ENCODE measurements at regions not wholly inside any gene's neighbourhood (a gene's known extent, or its start where the extent isn't known, plus 50 kb on each side); places are given as distances from the start of the nearest gene placed in this dataset.

- DNase-seq (ENCODE audit: extremely low read depth in 1 of 2, low read depth in 1 of 2): no peak
Observed at GRCh38 chr6:144335311-144335861, 50.3 kb downstream of the UTRN start.

- DNase-seq (ENCODE audit: extremely low read depth in 1 of 2, low read depth in 1 of 2): no peak
Observed at GRCh38 chr6:144335914-144336313, 50.8 kb downstream of the UTRN start.

- DNase-seq (ENCODE audit: extremely low read depth in 1 of 2, low read depth in 1 of 2): no peak
Observed at GRCh38 chr6:144336900-144337299, 51.8 kb downstream of the UTRN start.

DNA sequence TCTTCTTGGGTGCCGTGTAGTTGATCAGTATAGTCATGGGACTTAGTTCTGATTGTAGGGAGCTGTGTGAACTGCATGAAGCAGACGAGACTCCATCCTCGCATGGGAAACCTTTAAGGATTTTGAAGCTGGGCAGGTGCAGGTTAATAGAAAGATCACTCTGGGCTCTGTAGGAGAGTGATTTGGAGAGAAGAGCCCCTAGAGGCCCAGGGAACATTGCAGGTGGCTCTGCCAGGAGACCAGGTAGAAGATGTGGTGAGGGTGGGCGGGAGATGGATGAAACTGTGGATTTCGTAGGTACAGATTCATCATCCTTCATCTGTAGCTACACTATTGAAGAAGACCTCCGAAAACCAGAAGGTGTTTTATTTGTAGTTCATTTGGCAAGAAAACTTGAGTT, 53.3 kb downstream of the UTRN start:
- DNase-seq (ENCODE audit: extremely low read depth in 1 of 2, low read depth in 1 of 2): no peak

GRCh38 chr6:144338951-144339700, 54.0 kb downstream of the UTRN start:
- DNase-seq (ENCODE audit: extremely low read depth in 1 of 2, low read depth in 1 of 2): no peak

- no peak for DNase-seq (ENCODE audit: extremely low read depth in 1 of 2, low read depth in 1 of 2)
Observed at GRCh38 chr6:144339859-144340452, 54.8 kb downstream of the UTRN start.

DNA sequence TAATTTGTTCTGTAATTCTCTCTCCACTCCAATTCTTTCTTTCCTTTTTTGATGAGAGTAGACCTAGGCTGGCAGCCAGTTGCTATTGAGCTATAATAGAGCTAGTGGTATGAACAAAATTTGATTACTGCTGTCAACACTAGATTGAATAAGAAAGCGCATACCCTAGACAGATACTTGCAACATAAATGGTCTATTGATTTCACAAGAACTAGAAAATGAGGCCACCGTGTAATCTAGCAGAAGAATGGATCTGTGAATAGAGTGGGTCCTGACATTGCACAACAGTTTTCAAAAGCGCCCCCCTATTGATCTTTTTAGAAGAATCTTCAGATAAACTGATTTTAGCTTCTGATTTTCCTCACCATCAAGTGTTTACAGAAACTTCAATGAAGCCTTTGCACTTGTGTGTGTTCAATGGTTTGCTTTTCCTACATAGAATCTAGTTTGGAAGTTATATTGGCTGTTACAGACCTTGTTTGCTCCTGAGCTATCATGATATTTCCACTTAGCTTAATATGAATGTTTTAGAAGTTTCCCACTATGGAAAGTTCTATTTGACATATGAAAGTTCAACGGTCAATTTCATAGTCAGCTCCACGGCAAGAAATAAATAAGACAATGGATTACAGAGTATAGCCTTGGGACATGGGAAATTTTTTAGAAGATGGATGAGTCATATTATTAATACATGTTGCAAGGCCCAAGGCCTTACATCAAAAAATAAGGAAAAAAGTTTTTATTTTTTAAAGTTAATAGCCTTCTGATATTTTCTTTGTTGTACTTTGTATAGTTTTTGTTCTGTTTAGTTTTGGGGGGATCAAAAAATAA, 55.6 kb downstream of the UTRN start:
- no peak for DNase-seq (ENCODE audit: extremely low read depth in 1 of 2, low read depth in 1 of 2)

- no peak for DNase-seq (ENCODE audit: extremely low read depth in 1 of 2, low read depth in 1 of 2)
Observed at GRCh38 chr6:144341831-144342527, 56.8 kb downstream of the UTRN start.

DNA sequence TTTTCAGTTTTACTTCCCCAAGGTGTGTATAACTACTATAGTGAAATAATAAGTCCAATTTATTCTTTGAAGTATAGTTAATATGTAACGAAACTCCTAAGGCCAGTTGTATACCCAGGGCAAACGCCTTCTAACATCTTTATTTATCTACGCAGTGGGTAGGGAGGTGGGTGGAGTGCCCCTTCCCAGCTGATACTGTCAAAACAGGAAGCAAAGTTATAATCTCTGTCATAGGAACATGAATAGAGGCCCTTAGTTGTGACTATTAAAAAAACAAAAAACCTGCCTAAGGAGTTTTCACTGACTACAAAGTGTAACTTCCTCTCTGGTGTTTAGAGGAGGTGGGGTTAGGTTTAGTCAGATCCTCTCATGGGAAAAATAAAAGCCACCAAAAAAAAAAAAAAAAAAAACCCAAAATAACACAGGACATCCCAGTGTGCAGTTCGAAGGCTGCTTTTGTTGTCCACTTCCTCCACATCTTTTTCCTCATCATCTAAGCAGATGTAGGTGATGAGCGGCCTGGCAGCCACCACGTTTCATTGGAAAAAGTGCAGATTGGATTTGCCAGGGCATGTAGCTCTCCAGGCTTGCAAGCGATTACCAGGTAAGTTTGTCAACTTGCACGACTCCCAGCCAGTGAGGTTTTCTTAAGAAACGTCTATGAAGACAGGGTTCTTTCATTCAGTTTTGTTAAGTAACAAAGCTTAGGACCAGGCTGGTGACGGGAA, 58.7 kb downstream of the UTRN start:
- no peak for DNase-seq (ENCODE audit: extremely low read depth in 1 of 2, low read depth in 1 of 2)

DNA sequence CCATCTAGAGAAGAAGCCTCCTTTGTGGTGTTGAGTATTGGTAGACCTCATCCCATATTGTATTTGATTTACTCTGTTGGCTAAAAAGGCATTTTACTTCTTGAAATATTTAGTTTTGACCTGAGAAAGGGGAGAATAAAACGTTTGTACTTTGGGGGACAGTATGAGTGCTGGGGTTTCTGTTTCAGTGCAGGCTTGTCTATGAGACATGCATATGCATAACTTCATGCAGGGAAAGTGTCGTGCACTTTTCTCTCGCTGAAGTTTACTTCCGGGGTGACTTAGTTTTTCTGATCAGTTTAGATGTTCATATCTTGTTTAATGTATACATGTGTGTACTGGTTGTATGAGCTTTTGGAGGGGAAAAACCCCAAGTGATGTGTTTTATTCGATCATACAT, 59.5 kb downstream of the UTRN start:
- no peak for DNase-seq (ENCODE audit: extremely low read depth in 1 of 2, low read depth in 1 of 2)

- DNase-seq (ENCODE audit: extremely low read depth in 1 of 2, low read depth in 1 of 2): no peak
Observed at GRCh38 chr6:144345451-144345850, 60.3 kb downstream of the UTRN start.

DNA sequence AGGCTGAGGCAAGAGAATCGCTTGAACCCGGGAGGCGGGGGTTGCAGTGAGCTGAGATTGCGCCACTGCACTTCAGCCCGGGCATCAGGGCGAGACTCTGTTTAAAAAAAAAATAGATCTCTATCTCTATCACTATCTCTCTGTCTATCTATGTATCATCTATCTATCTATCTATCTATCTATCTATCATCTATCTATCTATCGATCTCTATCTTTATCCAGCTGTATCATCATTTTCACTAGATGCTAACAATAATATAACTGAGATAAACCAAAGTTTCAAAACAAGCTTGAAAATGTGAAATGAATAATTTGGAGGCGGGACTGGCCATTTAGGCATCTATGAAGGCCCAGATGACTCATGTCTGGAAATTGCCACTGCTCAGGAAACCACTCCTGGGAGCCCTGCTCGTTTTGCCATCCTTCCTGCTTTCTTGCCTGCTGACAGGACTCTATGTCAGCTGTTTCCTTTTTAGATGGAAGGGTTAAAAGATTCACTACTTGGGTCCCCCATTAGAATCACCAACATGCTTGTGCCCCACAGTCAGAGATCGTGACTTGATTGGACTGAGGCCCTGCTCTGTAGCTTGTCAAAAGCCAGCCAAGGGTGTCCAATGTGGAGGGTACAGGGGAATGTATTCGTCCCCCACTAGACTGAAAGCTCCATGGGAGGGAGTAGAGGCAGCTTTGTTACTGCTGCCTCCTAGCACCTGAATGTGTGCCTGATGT, 61.7 kb downstream of the UTRN start:
- DNase-seq (ENCODE audit: extremely low read depth in 1 of 2, low read depth in 1 of 2): no peak

DNA sequence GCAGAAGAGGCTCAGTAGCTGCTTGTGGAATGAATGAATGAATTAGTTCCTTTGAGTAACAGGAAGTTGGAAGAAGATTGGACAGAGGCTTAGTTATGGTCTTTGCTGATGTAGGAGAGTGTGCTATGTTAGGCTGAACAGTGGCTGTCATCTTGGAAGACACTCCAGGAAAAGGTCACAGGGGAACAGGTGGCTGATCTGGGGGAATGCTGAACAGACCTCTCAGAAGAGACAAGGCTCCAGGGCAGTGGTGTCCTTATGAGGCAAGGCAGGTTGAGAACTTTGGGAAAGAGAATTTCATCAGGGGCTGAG, 62.3 kb downstream of the UTRN start:
- DNase-seq (ENCODE audit: extremely low read depth in 1 of 2, low read depth in 1 of 2): no peak

GRCh38 chr6:144347933-144348332, 62.8 kb downstream of the UTRN start:
- DNase-seq (ENCODE audit: extremely low read depth in 1 of 2, low read depth in 1 of 2): no peak

DNA sequence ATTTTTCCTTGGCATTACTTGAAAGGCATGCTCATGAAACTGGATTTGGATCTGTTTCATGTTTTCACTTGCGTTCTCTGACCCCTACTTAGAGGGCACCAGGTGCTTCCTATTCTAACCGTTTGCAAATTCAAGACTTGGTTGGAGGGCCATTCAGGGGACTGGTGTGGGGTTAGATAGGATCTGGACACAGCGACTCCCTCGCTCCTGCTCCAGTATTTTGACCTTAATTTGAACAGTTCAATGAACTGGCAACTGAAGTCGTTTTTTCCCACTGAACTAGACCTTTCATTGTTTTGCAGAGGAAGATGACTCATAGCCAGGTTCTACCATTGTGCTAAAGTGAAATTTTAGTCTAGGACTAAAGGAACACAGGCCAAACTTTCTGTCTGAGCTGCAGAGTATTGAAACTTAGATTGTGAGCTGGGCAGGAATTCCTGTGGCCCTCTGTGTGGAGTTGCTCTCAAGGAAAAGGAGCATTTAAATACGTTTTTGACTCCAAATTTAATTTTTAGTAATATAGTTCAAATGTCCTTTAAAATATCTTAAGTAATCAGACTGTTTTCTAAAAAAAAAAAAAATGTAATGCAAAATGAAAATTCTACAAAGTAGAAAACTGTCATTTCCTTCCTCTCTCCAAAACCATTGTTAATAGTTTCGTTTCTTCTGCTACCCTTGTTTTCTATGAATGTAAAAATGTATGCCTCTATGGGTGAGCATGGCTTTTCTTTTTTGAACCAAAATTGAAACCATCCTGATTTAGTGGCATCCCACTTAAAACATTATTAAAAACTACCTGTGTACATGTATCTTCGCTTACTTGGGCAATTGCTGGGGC, 64.8 kb downstream of the UTRN start:
- DNase-seq (ENCODE audit: extremely low read depth in 1 of 2, low read depth in 1 of 2): no peak

DNA sequence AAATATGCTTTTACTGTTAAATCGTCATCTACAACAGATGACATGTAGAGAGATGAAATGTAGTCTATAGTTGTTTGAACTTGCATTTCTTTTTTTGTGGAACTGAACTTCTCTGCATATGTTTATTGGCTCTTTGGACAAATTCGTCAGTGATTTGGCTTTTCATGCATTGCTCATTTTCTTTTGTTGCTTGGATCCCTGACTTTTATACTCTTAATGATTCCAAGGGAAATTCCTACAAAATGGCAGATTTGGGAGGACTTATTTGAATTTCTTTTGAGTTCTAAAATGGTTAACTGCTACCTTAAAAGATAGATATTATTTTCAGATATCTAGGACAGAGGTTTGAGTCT, 65.4 kb downstream of the UTRN start:
- no peak for DNase-seq (ENCODE audit: extremely low read depth in 1 of 2, low read depth in 1 of 2)

- DNase-seq (ENCODE audit: extremely low read depth in 1 of 2, low read depth in 1 of 2): no peak
Observed at GRCh38 chr6:144351379-144352127, 66.4 kb downstream of the UTRN start.

DNA sequence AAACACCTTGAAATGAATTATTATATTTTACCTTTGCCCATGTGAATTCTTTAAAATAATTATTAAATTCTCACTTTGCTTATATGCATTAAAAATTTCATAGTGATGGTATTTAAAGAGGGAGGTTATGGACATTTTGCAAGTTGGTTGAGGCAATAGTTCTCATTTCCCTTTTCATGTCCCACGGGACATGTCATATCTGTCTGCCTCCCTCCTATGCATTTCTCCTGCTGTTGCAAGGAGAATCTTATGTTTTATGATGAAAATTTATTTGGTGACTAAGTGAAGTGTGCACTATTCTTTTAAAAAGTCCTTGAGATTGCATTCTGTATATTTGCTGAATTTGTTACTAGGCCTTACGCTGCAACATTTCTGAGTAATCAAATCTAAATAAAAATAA, 67.2 kb downstream of the UTRN start:
- no peak for DNase-seq (ENCODE audit: extremely low read depth in 1 of 2, low read depth in 1 of 2)

Measured in activated CD8-positive, alpha-beta memory T cell treated with anti-CD3 and anti-CD28 coated beads for 1 hour (primary cell).